ENCODE measurements at regions not wholly inside any gene's neighbourhood (a gene's known extent, or its start where the extent isn't known, plus 50 kb on each side); places are given as distances from the start of the nearest gene placed in this dataset.

- TF ChIP-seq CTCF (IDR thresholded peaks at IDR 0.05; ENCODE audit: low read length) = no peak
- TF ChIP-seq EZH2phosphoT487 (IDR thresholded peaks at IDR 0.05; ENCODE audit: low read length) = no peak
- no peak for TF ChIP-seq EZH2 (optimal IDR thresholded peaks at IDR 0.05; ENCODE audit: low read depth, low read length)
Observed at GRCh38 chr14:101129521-101130167, 226.1 kb upstream of the RTL1 start.

Data from MM.1S (cell line).